AG04450 (cell line): ENCODE measurements at regions not wholly inside any gene's neighbourhood (a gene's known extent, or its start where the extent isn't known, plus 50 kb on each side); places are given as distances from the start of the nearest gene placed in this dataset.
"Not testable (repeated sequence)": the region's sequence is repeated elsewhere in the genome, so short reads cannot be mapped to it uniquely, and the experiment has no call there.

Experiments used
- CTCF ChIA-PET: fragments of 300-600, 350-600 bp; formaldehyde crosslinking; extraction: SDS; loops from one replicate; lab custom pipeline; 2022; ENCODE audit warnings: antibody characterized with exemption, inconsistent platforms; lab: Charles Lee
- POLR2A ChIA-PET: fragments of 350-600 bp; formaldehyde crosslinking; extraction: SDS; loops from one replicate; lab custom pipeline; 2021; ENCODE audit warnings: antibody characterized with exemption, inconsistent platforms; lab: Yijun Ruan, JAX
- DNase-seq: peaks from one replicate; pipeline ENCODE4 v3.0.0-alpha.2; 2011; ENCODE audit warnings: low read depth, low spot score
- H3K27ac ChIP-seq: one replicate; pipeline ENCODE4 v1.5.1; 2012; ENCODE audit warnings: low read depth, low read length, control low read depth
- H3K27me3 ChIP-seq: one replicate; pipeline ENCODE4 v1.6.0; 2012; ENCODE audit warnings: low read length; ENCODE audit not compliant: control insufficient read depth, insufficient read depth
- H3K4me3 ChIP-seq: 2 replicates; pipeline ENCODE4 v1.5.1; 2011; ENCODE audit warnings: mild to moderate bottlenecking, low read depth, low read length, control low read depth
- H3K9me3 ChIP-seq: 2 replicates; pipeline ENCODE4 v1.5.1; 2012; ENCODE audit warnings: low read length; ENCODE audit not compliant: control insufficient read depth, insufficient read depth
- TF ChIP-seq, protein P1 (sequence below): IDR thresholded peaks from 2 replicates; pipeline ENCODE4 v1.5.1; 2011; ENCODE audit warnings: low read depth, low read length, control low read depth, inconsistent platforms

DNA sequence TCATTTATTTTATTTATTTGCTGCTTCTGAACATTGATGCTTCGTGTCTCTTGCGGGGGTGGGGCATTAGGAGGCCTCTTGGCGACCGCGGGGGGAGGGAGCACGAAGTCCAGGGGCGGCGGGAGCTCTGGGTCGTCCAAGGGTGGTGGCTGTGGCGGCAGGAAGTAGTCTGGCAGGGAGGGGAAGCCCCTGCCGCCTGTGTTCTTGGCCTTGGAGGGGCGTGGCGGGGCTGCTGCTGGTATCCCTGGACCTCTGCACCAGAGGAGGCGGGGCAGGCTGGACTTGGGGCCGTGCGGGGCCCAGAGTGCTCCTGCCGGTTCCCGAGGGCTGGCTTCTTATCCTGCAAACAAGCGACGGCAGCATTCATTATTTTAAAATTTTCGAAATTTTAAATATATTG, 70.5 kb upstream of the ABI1 start:
- Histone ChIP-seq H3K27me3 (no peaks in the 10 kb centered on the region), H3K4me3 (0 out of 2 replicates have a peak overlapping the region, but pooled peaks have one; percentile 20), H3K9me3 (no peaks in the 10 kb centered on the region), H3K27ac (no peak overlapping the region)
- no peak for DNase-seq
- TF ChIP-seq, protein P1, sequence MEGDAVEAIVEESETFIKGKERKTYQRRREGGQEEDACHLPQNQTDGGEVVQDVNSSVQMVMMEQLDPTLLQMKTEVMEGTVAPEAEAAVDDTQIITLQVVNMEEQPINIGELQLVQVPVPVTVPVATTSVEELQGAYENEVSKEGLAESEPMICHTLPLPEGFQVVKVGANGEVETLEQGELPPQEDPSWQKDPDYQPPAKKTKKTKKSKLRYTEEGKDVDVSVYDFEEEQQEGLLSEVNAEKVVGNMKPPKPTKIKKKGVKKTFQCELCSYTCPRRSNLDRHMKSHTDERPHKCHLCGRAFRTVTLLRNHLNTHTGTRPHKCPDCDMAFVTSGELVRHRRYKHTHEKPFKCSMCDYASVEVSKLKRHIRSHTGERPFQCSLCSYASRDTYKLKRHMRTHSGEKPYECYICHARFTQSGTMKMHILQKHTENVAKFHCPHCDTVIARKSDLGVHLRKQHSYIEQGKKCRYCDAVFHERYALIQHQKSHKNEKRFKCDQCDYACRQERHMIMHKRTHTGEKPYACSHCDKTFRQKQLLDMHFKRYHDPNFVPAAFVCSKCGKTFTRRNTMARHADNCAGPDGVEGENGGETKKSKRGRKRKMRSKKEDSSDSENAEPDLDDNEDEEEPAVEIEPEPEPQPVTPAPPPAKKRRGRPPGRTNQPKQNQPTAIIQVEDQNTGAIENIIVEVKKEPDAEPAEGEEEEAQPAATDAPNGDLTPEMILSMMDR = no peak
- ChIA-PET CTCF (no interaction called here), POLR2A (no interaction called here)

DNA sequence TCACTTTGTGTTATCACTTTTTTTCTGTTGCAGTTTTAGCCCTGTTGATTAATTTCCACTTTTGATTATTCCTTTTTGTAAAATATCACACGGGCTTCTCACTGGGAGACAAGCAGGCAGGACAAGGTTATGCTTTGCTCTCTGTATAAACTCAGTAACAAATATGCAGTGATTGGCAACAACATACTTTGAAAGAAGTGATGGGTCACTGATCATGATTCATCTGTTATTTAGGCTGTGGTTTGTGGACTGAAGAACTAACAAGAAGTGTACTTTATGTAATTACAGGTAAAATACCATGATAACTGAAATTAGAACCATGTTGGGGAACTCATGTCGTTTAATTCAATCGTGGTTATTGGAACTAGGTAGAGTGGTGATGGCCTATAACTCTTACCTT, 62.1 kb upstream of the ABI1 start:
- CTCF ChIA-PET = not testable (repeated sequence)

DNA sequence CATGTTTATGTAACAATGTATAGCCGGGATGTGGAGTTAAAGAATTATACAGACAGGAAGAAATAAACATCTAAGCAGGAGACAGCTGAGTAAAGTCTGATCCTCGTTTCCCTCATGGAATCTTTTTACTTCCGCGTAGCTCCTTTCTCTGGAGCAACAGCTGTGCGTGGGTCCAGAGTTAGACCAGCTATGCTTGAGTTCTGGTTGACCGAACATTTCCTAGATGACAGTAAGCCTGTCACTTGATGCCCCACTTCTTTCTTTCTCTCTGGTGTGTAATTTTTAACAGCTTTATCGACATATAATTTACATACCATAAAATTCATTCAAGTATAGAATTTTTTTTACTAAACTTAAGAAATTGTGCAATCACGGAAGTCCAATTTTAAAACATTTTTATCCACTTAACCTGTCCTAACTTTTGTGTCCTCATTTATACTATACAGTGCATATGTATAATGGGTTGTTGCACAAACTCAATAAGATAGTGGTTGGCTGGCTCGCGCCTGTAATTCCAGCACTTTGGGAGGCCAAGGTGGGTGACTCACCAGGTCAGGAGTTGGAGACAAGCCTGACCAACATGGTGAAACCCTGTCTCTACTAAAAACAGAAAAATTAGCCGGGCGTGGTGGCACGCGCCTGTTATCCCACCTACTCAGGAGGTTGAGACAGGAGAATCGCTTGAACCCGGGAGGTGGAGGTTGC, 58.5 kb upstream of the ABI1 start:
- H3K27ac ChIP-seq, DNase-seq, POLR2A ChIA-PET, H3K4me3 ChIP-seq, H3K27me3 ChIP-seq, H3K9me3 ChIP-seq, CTCF ChIA-PET: not testable (repeated sequence)

More for the DNA sequence above, 62.1 kb upstream of the ABI1 start:
- DNase-seq, H3K9me3 ChIP-seq, H3K4me3 ChIP-seq, POLR2A ChIA-PET, H3K27ac ChIP-seq, H3K27me3 ChIP-seq: not testable (repeated sequence)

DNA sequence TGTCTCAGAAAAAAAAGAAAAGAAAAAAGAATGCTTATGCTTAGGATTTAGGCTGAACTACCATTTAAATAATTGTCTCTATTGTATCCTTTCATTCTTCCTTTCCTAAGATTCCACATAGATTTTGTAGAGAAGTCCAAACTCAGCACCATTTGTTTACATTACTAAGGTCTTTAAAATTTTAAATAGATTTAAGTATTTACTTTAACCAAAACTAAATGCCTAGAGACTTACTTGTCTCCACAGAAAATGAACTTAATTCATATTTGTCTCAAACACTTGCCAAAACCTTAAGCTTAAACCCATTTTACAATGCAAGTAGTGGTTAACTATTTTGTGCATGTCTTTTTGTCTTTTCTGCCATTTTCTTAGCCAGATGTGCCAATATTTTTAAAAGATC, 54.1 kb upstream of the ABI1 start:
- ChIA-PET POLR2A (no interaction called here), CTCF (no interaction called here)
- no peak for DNase-seq

DNA sequence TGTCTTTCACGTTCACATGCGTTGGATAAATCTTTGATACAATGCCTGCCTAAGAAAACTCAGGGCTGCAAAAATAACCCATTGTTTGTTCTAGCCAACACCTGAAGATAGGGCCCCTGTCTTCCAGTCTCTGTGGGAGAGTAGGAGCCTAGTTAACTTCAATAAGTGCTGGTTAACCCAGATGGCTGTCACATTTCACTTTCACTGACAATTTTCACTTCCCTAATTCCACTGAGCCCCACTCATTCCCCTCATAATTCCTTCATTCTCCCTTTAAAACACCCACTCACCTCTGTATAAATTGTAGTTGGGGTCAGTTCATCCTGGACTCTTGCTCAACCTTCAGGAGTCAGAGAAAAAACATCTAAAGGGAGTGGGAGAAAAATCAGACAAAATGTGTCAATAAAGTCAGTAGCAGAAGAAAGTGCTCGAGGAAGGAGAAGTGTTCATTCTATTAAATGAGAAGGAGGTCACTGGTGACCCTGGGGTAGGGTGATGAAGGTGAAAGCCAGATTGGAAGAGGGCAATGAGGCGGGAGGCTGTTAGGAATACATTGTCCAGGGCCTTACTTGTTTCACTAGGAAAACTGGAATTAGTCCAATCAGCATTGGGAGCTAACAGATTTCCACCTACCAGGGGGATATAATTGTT, 51.2 kb upstream of the ABI1 start:
- no peak overlapping the region for H3K4me3 ChIP-seq
- TF ChIP-seq, protein P1 = no peak
- no peak overlapping the region for H3K27ac ChIP-seq
- H3K27me3 ChIP-seq = no peaks in the 10 kb centered on the region
- H3K9me3 ChIP-seq = no peaks in the 10 kb centered on the region
- ChIA-PET POLR2A (no interaction called here), CTCF (no interaction called here)
- DNase-seq = no peak

More for the DNA sequence above, 54.1 kb upstream of the ABI1 start:
- no peak overlapping the region for H3K4me3 ChIP-seq
- H3K9me3 ChIP-seq = no peaks in the 10 kb centered on the region
- TF ChIP-seq, protein P1 = no peak
- H3K27me3 ChIP-seq = no peaks in the 10 kb centered on the region
- H3K27ac ChIP-seq = no peak overlapping the region
